ENCODE measurements at regions not wholly inside any gene's neighbourhood (a gene's known extent, or its start where the extent isn't known, plus 50 kb on each side); places are given as distances from the start of the nearest gene placed in this dataset.

DNA sequence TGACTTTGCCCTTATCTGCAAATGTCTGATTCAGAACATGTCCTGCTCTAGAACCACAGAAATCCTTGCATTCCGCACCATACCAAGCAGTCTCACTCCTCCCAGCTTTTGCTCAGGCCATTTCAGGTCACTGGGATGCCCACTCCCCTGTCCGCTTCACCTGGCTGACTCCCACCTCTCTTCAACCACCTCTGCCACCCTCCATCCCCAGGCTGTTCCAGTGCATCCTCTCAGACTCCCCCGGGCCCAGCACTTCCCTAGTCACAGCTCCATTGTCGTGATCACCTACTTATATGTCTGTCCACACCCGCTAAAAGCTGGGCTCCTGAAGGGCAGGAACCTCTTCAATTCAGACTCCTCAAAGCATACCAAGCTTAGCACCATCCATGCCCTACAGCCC lies 58.4 kb upstream of the CDH5 start:
- TF ChIP-seq CTCF (conservative IDR thresholded peaks at IDR 0.05 in 1 of 2, IDR thresholded peaks at IDR 0.05 in 1 of 2; ENCODE audit: low read depth in 1 of 2, low read length in 2 of 2): no peak
- TF ChIP-seq EZH2 (IDR thresholded peaks at IDR 0.05; ENCODE audit: low read length, missing control alignments): no peak
- H2AFZ ChIP-seq (ENCODE audit: low read length): no peak overlapping the region
- no peaks in the 10 kb centered on the region for H3K9me3 ChIP-seq (ENCODE audit: control insufficient read depth, insufficient read depth, low read depth, low read length)
- DNase-seq (ENCODE audit: low read depth in 2 of 2): no peak
- no peak overlapping the region for H3K9ac ChIP-seq (ENCODE audit: insufficient read depth, low read length)
- H3K27ac ChIP-seq (ENCODE audit: insufficient read depth, low read length): no peak overlapping the region
- H3K79me2 ChIP-seq (ENCODE audit: control insufficient read depth, insufficient read depth, low read length): no peaks in the 10 kb centered on the region
- no peak overlapping the region for H3K4me2 ChIP-seq (ENCODE audit: extremely low read depth, insufficient read depth, low read length)
- H3K36me3 ChIP-seq (ENCODE audit: control insufficient read depth, insufficient read depth, low read length): no peaks in the 10 kb centered on the region
- H3K4me3 ChIP-seq (replicated peaks in 1 of 4; ENCODE audit: control extremely low read depth in 1 of 4, insufficient read depth in 1 of 4, low read depth in 3 of 4, low read length in 4 of 4): no peak overlapping the region
- peaks cover 6% of the 10 kb centered on the region for H3K27me3 ChIP-seq (ENCODE audit: control insufficient read depth, insufficient read depth, low read length)
- H4K20me1 ChIP-seq (ENCODE audit: control insufficient read depth, extremely low read depth, insufficient read depth, low read length): no peaks in the 10 kb centered on the region
- no peaks in the 10 kb centered on the region for H3K4me1 ChIP-seq (ENCODE audit: control insufficient read depth, extremely low read depth, insufficient read depth, low read length)

- no peak overlapping the region for H3K4me2 ChIP-seq (ENCODE audit: extremely low read depth, insufficient read depth, low read length)
- H4K20me1 ChIP-seq (ENCODE audit: control insufficient read depth, extremely low read depth, insufficient read depth, low read length): no peaks in the 10 kb centered on the region
- H3K4me3 ChIP-seq (replicated peaks in 1 of 4; ENCODE audit: control extremely low read depth in 1 of 4, insufficient read depth in 1 of 4, low read depth in 3 of 4, low read length in 4 of 4): no peak overlapping the region
- peaks cover 12% of the 10 kb centered on the region for H3K27me3 ChIP-seq (ENCODE audit: control insufficient read depth, insufficient read depth, low read length)
- H3K9ac ChIP-seq (ENCODE audit: insufficient read depth, low read length): no peak overlapping the region
- no peaks in the 10 kb centered on the region for H3K79me2 ChIP-seq (ENCODE audit: control insufficient read depth, insufficient read depth, low read length)
- no peaks in the 10 kb centered on the region for H3K9me3 ChIP-seq (ENCODE audit: control insufficient read depth, insufficient read depth, low read depth, low read length)
- TF ChIP-seq EZH2 (IDR thresholded peaks at IDR 0.05; ENCODE audit: low read length, missing control alignments): no peak
- TF ChIP-seq CTCF (conservative IDR thresholded peaks at IDR 0.05 in 1 of 2, IDR thresholded peaks at IDR 0.05 in 1 of 2; ENCODE audit: low read depth in 1 of 2, low read length in 2 of 2): no peak
- no peak for DNase-seq (ENCODE audit: low read depth in 2 of 2)
- no peak overlapping the region for H2AFZ ChIP-seq (ENCODE audit: low read length)
- no peak overlapping the region for H3K27ac ChIP-seq (ENCODE audit: insufficient read depth, low read length)
- H3K36me3 ChIP-seq (ENCODE audit: control insufficient read depth, insufficient read depth, low read length): no peaks in the 10 kb centered on the region
- H3K4me1 ChIP-seq (ENCODE audit: control insufficient read depth, extremely low read depth, insufficient read depth, low read length): no peaks in the 10 kb centered on the region
Observed at GRCh38 chr16:66306366-66307150, 59.9 kb upstream of the CDH5 start.

- Histone ChIP-seq H3K4me1 (ENCODE audit: control insufficient read depth, extremely low read depth, insufficient read depth, low read length) (no peaks in the 10 kb centered on the region), H3K27me3 (ENCODE audit: control insufficient read depth, insufficient read depth, low read length) (peaks cover 15% of the 10 kb centered on the region), H3K9me3 (ENCODE audit: control insufficient read depth, insufficient read depth, low read depth, low read length) (no peaks in the 10 kb centered on the region), H3K4me3 (replicated peaks in 1 of 4; ENCODE audit: control extremely low read depth in 1 of 4, insufficient read depth in 1 of 4, low read depth in 3 of 4, low read length in 4 of 4) (no peak overlapping the region), H3K9ac (ENCODE audit: insufficient read depth, low read length) (no peak overlapping the region), H2AFZ (ENCODE audit: low read length) (no peak overlapping the region), H3K4me2 (ENCODE audit: extremely low read depth, insufficient read depth, low read length) (no peak overlapping the region), H3K36me3 (ENCODE audit: control insufficient read depth, insufficient read depth, low read length) (no peaks in the 10 kb centered on the region), H4K20me1 (ENCODE audit: control insufficient read depth, extremely low read depth, insufficient read depth, low read length) (no peaks in the 10 kb centered on the region), H3K27ac (ENCODE audit: insufficient read depth, low read length) (no peak overlapping the region), H3K79me2 (ENCODE audit: control insufficient read depth, insufficient read depth, low read length) (no peaks in the 10 kb centered on the region)
- TF ChIP-seq EZH2 (IDR thresholded peaks at IDR 0.05; ENCODE audit: low read length, missing control alignments) (no peak), CTCF (conservative IDR thresholded peaks at IDR 0.05 in 1 of 2, IDR thresholded peaks at IDR 0.05 in 1 of 2; ENCODE audit: low read depth in 1 of 2, low read length in 2 of 2) (no peak)
- no peak for DNase-seq (ENCODE audit: low read depth in 2 of 2)
Observed at GRCh38 chr16:66304961-66305360, 61.5 kb upstream of the CDH5 start.
